ENCODE measurements at regions not wholly inside any gene's neighbourhood (a gene's known extent, or its start where the extent isn't known, plus 50 kb on each side); places are given as distances from the start of the nearest gene placed in this dataset.
"Not testable (repeated sequence)": the region's sequence is repeated elsewhere in the genome, so short reads cannot be mapped to it uniquely, and the experiment has no call there.

DNA sequence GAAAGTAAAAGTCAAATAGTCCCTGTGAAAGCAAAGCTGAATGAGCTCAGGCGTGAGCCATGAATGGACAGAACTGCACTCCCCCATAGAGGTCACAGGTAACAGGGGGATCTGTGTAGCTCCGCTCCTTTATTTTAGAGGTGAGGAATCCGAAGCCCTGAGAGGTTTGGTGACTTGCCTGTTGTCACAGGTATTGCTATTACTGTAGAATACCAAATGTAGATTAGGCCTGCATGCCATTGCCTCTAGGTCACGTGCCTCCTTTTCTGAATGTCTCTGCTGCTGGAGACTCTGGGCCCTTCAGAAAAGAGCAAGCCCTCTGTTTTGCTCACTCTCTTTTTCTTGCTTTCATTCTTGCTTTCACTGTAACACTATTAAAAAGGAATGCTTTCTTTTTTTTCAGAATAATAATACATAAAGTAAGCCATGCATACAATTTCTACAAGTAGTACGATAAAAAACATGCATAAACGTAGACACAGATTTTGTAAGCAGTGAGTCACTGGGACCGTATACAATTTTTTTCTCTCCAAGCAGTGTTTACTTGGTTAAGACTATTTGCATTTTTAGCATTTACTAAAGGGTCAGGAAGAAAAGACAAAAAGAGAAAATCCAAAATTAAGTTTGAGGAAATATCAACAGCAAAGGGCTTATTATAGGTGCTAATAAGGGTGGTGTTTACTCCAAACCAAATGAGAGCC is 568.7 kb upstream of the ADAMTS16 start:
- DNase-seq (ENCODE audit: low read depth), result no peak

DNA sequence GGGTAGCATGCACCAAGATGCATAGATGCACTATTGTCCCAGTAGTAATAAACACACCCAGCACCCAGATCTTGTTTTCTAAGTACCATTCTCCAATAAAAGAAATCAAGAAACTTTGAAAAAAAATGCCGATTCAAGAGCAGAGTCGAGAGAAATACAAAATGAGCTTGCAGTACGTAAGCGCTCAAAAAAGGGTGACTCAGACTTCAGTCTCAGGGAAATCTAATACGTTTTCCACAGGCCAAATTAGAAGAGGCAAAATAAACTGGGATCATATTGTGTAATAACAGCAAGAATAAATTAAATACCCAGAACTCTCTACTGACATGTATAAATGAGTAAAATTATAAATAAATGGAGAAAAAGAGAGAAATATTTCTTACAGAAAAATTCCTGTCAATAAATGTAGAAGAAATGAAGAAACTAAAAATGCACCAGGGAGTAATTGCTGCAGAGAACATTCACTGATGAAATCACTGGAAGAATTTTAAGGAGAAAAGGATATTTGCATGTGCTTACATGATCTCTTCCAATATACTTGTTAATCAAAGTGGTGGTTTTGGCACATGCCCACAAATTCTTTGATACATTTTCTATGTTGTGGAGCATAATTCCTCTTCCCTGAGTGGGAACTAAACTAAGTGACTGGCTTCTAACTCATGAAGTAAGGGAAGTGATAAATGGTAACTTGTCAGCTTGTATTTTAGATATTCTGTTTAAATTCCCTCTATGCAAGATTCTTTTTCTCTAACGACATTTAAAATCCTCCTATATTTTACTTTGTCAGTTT is 567.6 kb upstream of the ADAMTS16 start:
- no peak for DNase-seq (ENCODE audit: low read depth)

DNA sequence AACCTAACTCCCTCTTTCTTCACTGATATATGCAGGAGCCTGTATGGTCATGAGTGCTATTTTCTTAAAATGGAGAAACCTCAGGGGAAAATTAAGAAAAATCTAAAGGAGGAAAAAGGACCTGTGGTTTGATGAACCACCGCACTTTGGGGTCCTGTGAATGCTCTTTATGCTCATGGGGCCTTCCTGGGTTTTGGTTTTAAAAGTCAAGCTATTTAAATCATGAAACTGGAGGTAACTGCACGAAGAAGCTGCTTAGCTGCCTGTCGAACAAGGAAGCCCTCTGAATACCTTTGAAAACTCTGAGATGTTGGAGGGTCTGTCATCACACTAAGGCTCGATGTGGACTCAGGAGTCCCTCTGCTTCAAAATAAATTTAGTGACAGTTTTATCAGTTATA is 564.5 kb upstream of the ADAMTS16 start:
- DNase-seq (ENCODE audit: low read depth), result no peak

DNA sequence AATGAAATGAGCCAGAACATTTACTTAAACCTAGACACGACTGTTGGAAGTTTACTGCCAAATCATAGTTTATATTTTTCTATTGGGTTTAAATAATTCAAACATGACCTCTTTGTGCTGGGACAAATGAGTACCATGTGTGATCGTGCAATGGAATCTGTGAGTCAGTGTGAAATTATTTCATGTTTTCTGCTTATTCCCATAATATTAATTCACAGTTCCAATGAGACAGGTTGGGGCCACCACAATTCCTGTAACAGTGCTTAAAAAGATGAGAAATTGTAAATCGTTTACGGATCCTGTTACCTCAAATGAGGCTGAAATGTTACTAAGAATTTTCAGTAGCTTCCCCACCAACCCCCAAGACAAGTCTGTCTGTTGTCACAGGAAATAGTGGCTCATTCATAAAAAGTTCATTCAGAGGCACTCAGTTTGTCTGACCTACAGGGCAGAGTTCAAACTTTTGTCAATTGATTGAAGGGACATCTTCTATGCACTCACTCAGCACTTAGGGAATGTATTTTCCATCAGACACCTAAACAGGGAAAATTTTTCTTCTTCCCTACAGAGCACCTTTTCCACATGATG is 563.9 kb upstream of the ADAMTS16 start:
- DNase-seq (ENCODE audit: low read depth), result no peak

DNA sequence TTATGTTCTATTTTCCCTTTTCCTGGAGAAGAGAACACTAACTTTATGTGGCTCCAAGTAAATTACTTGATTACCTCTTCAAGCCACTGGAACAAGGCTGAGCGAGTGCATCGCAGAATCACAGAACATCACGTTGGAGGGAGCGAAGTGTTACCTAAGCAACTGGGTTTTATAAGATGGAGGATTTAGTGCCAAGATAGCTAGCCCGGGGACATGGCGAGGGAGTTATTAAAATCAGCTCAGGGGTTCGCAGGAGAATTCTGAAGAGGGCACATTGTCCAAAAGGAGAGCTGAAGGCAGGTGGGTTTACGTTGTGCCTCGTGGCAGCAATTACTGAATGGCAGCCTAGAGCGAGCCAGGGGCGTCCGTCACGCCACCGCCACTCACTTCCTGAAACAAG is 563.2 kb upstream of the ADAMTS16 start:
- no peak for DNase-seq (ENCODE audit: low read depth)

DNA sequence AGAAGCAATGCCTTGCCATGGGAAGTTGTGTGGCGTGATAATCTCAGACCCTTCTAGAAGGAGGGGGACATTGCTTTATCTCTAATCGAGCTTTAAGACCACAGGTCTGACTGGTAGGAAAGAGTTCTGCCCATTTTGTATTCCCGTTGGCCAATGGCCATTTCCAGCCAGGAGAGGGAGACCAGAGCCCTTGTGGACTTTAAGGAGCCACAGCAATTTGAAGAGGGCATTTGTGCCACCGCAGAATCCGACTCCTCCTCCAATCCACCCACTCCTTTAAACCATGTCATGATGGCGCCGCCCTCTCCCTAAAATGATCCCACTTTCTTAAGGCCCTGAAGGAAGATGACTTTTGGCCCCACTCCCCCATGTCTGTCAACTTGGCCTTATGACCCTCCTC is 560.5 kb upstream of the ADAMTS16 start:
- no peak for DNase-seq (ENCODE audit: low read depth)

DNA sequence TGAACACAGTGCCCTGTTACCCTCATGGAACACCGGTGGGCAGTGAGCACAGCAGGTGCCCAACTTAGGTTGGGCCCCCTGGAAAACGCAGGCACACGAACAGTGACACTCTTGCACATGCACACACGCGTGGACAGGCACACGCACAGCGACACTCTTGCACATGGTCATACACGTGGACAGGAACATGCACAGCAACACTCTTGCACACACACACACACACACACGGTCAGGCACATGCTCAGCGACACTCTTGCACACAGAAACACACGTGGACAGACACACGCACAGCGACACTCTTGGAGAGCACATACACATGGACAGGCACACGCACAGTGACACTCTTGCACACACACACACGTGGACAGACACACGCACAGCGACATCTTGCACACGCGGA is 559.4 kb upstream of the ADAMTS16 start:
- no peak for DNase-seq (ENCODE audit: low read depth)

DNA sequence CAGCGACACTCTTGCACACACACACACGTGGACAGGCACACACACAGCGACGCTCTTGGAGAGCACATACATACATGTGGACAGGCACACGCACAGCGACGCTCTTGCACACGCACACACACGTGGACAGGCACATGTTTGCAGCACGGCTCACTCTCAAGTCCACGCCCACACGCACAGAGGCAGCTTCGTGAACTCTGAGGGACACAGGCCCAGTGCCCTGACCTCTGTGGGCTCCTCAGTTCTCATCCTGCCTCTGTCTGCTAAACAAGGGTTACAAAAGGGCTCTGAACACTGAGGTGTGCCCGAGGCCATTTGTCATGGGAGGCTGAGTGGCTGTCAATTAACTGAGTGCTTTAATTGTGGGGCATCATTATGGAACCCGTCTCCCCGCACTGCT is 558.8 kb upstream of the ADAMTS16 start:
- DNase-seq (ENCODE audit: low read depth), result no peak

DNA sequence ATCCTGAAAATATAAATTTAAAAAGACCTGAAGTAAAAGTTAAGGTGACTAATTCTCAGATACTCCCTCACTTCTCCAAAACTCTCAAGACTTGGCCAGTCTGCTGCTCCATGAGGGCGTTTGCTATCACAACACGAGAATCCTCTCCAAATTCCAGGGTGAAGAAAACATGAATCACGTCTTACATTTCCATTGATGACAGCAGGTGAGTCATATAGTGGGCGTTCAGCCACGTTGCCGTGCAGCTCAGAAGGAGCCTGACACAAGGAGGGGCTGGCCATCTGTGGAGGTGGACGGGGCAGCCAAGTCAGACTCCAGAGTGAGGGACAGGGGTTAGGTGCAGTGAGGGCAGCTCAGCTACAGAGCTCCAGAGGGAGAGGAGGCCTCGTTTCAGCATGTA is 555.1 kb upstream of the ADAMTS16 start:
- no peak for DNase-seq (ENCODE audit: low read depth)

DNA sequence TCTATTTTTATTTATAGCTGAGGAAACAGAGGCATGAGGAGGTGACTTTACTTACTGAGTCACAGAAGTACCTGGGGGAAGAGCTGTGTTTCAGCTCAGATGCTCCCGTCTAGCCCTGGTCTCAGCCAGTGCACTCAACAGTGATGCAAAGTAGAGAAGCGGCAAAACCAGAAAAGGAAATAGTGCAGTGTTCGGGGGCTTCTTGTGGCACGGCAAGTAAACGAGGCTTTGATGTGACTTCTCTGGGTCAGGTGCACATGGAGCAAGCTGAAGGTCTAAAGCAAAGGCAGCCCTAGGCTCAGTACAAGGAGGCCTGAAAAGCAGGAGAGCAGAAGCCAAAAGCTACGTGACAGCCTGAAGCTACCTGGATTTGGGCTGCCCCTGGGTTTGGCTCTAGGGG is 526.7 kb upstream of the ADAMTS16 start:
- no peak for DNase-seq (ENCODE audit: low read depth)

DNA sequence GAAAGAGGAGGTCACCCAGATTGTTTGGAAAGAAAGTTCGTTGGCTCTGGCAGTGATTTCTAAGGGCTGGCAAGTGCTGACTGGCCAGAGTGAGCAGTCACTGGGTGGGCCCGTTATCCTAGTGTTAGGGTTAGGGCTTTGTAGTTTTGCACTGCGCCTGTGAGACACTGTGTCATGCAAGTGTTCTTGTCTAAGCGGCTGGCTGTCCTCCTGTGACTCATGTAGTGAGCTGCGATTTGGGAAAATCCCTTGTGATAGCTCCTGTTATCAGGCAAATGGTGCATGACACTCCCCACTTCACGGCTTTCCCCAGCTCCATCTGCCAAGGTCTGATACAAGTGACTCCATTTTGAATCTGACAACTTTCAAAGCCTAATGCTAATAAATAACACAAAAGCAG is 526.0 kb upstream of the ADAMTS16 start:
- DNase-seq (ENCODE audit: low read depth), result no peak

DNA sequence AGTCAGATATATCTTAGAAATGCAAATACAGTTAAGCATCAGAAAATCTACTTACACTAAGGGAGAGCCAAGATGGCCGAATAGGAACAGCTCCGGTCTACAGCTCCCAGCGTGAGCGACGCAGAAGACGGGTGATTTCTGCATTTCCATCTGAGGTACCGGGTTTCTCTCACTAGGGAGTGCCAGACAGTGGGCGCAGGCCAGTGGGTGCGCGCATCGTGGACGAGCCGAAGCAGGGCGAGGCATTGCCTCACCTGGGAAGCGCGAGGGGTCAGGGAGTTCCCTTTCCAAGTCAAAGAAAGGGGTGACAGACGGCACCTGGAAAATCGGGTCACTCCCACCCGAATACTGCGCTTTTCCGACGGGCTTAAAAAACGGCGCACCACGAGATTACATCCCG is 524.8 kb upstream of the ADAMTS16 start:
- not testable (repeated sequence) for DNase-seq (ENCODE audit: low read depth)

DNA sequence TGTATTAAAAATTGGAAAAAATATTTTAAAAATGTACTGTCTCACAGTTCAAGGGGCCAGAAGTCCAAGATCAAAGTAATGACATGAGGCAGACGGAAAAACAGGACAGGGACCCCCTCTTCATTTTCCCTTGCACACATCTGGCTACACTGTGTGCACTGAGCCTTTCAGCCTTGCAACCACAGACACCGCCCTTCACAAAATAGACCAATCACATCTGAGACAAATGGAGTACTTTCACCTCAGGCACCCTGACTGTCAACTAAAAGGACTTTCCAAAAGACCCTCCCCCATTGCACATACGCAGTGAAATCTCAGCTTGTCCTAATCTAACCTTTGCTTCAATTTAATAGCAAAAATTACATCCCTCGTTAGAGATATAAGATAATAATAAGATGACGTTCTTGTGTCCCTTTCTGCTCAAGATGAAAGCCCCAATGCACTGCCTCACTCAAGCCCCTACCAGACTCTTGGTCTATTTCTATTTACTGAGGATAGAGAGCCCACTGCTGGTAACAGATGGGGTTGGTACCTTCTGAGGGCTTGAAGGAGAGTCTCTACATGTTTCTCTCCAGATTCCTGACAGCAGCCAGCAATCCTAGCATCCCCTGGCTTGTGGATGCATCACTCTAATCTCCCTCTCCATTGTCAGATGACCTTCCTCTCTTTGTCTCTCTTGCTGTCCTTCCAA is 514.8 kb upstream of the ADAMTS16 start:
- no peak for DNase-seq (ENCODE audit: low read depth)

DNA sequence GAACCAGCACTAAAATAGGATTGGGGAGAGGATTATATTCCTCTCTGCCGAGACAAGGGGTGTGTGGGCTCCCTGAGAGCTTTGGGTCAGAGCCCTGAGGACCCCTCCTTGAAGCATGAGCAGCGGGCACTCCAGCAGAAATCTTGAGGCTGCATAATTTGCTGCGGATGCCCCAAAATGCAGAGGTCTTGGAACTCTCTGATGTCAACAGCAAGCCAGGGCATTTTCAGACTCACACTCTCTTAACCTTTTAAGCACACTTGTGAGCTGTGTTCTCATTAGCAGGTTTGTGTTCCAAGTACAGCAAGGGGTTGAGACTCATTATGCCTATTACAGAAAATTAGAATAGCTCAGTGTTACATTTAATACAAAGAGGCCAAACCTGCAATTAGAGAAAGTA is 513.0 kb upstream of the ADAMTS16 start:
- DNase-seq (ENCODE audit: low read depth), result no peak

DNA sequence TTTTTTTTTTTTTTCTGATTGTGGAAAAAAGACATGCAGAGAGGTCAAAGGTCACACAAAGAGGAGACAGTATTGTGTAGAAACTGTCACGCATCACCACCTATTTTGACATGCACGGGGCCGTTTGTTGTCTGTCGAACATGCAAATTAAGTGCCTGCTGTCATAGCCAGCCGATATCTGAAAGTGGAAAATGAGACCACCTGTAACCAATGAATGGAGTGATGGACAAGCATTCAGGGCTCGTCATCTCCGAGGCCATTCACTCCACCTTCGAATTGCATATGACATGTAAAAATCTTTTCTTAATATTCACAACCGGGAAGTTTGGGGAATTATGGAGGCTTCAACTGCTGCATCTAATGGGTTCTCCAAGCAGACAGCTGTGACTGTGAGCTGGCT is 512.2 kb upstream of the ADAMTS16 start:
- no peak for DNase-seq (ENCODE audit: low read depth)

DNA sequence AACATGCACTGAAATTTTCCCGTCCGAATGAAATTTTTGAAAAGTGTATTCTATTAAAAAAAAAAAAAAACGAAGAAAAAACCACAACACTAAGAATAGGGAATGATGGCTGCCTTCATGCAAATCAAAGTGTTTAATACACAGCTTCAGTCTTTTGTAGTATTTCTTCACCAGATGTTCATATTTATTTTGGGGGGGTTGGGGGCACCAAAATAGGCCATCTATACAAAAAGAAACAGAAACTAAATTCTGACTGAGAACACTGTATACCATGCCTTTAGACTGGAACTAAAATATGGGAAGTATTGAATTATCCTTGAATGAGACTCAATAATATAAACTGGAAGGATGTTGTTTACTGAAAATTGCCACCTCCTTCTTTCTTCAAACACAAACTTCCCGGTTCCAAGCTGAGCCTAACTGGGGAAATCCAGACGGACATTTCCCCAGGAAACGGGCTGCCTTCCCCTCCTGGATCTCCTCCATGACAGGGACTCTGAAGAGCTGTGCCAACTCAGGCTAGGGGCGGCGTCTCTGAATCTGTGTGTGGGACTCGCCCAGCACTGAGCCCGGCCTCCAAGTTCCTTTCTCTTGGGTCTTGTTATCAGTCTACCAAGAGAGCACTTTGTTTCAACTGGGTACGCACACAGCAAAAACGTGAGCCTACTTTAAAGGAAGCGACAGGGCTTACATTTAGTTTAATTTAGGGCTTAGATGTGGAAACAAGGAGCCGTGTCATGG is 511.3 kb upstream of the ADAMTS16 start:
- no peak for DNase-seq (ENCODE audit: low read depth)

DNA sequence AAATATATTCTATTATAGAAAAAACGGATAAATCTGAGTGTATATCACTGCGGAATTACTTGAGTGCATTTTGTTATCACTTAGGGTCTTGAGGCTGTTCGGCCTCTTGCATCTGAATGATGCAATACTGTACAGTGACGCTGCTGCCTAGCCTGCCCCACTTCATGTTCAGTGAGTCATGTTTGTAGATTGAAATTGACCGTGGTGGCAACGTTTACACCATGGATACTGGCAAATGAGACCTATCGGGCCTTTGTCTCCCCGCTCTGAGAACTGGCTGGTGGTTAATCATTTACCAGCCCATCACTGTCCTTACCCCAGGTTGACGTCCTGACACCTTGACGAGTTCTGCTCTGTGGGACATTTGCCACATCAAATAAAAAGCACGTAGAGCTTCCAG is 510.1 kb upstream of the ADAMTS16 start:
- no peak for DNase-seq (ENCODE audit: low read depth)

DNA sequence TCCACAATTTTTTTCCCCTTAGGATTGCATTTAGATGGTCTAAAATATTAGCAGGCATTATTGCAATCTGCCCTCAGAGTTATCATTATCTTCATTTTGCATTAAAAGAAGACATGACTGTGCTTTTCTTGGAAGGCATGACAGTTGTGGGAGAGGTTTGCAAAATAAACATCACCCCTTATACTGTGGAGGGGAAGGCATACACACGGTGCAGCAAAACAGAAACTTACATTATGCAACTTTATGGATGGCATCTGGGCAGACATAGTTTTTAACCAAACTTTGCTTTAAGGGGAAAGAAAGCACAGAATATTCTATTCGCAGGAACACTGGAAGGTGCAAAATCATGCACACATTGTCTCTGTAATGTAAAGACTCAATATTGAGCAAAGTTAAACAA is 505.8 kb upstream of the ADAMTS16 start:
- no peak for DNase-seq (ENCODE audit: low read depth)

DNA sequence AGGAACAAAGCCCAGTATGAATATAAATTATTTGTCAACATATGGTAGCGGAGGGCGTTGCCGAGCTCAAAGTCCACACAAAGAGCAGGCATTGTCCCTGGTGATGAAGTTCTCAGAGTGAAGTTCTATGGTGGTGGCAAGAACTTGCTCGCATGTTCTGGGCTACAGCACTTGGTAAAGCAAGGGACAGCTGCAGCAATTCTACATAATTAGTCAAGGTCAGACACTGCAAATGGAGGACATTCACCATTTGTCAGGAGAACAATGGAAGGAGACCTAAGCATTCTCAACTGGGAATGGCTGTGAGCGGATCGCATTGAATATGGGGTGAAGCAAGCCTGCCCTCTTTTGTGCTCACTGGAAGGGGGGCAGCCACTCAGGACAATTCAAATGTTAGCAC is 503.8 kb upstream of the ADAMTS16 start:
- no peak for DNase-seq (ENCODE audit: low read depth)

DNA sequence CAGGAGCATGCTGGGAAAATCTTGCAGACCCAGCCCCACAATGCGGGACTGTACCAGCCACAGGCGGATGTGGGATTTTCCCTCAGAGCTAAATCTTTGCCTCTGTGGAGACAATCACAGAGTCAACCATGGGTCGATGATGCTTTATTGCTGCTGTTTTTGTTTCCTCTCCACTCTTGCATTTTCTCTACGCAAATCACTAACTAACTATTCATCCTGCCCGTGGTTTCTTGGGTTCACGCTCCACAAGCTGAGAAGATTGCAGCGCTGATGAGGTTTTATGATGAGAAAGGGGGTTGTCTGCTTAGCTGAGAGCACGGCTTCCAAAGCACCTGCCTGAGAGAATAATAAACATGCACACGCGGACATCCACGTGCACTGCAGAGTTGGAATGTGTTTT is 500.2 kb upstream of the ADAMTS16 start:
- DNase-seq (ENCODE audit: low read depth), result no peak

DNA sequence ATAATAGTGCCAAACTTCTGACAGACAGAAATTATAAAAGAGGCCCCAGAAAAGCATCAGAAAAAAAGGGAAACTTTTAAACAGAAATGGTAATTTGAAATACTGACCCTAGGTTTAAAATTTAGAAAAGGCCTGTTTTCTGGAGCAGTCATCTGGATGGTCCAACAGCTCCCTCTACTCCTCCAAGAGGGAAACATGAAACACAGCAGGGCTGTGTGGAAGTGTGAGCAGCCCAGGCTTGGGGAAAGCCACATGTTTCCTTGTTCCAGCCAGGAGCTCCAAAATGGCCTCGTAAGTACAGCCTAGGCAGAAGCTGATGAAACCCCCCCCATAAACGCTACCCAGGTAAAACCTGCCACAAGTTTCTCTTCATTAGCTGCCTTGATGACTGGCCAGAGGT is 499.3 kb upstream of the ADAMTS16 start:
- DNase-seq (ENCODE audit: low read depth), result no peak

DNA sequence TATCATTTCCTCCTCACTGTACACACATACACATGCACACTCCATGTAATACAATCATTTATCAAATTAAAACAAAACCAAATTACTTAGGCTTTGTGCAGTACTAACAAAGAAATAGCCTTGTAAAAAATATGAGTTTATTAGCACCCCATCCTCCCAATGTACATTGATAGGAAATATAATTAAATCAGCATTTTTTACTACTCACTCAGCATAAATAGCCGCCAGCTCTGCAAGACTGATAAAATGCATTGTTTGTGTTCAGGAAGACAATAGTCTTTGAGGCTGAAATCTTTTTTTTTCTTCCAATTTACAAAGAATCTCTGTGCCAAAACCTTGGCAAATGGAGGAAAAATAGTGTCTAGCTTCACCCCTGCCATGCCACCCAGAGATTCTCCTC is 497.6 kb upstream of the ADAMTS16 start:
- no peak for DNase-seq (ENCODE audit: low read depth)
